A549 (cell line): ENCODE measurements at regions not wholly inside any gene's neighbourhood (a gene's known extent, or its start where the extent isn't known, plus 50 kb on each side); places are given as distances from the start of the nearest gene placed in this dataset.

Experiments
- EP300 ChIP-seq, 2 experiments: fragments of >200 bp; sonication (Bioruptor Twin); formaldehyde crosslinking; IDR thresholded peaks; 2 replicates in 1 of 2; 3 replicates in 1 of 2; pipeline ENCODE4 v1.6.1; 2016 to 2017
- FOSL2 ChIP-seq, 2 experiments: fragments of 450-650 bp in 1 of 2; fragments of >200 bp in 1 of 2; sonication (Bioruptor Twin) in 1 of 2; formaldehyde crosslinking; IDR thresholded peaks; 2 replicates each; pipeline versions ENCODE4 v1.5.0 to v1.6.1; 2016 to 2020; ENCODE audit warnings: mild to moderate bottlenecking in 1 of 2, moderate library complexity in 1 of 2
- POLR2A ChIP-seq: IDR thresholded peaks from 2 replicates; pipeline ENCODE4 v1.6.1; 2012; ENCODE audit warnings: mild to moderate bottlenecking, low read length
- TF ChIP-seq, protein P1 (sequence below): fragments of >200 bp; sonication (Bioruptor Twin); formaldehyde crosslinking; IDR thresholded peaks from 3 replicates; pipeline ENCODE4 v1.5.1; 2016

DNA sequence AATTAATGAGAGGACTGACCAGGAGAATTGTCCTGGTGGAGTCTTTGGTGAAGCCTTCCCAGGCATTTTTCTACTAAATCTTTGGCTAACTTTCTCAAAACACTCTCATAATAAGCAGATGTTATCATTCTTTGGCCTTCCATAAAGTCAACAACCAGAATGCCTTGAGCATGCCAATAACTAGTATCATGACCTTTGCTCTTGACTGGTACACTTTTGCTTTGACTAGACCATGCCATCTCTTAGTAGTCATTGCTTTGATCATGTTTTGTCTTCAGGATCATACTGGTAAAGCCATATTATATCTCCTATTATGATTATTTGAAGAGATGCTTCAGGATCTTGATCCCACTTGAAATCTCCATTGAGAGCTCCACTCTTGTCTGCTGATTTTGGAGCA, 506.9 kb downstream of the ELAVL2 start:
- no peak for TF ChIP-seq FOSL2 (IDR thresholded peaks at IDR 0.05)
- TF ChIP-seq FOSL2 (CRISPR knock-in tag; IDR thresholded peaks at IDR 0.05), result no peak
- no peak for TF ChIP-seq EP300 (IDR thresholded peaks at IDR 0.05)
- TF ChIP-seq, protein P1, sequence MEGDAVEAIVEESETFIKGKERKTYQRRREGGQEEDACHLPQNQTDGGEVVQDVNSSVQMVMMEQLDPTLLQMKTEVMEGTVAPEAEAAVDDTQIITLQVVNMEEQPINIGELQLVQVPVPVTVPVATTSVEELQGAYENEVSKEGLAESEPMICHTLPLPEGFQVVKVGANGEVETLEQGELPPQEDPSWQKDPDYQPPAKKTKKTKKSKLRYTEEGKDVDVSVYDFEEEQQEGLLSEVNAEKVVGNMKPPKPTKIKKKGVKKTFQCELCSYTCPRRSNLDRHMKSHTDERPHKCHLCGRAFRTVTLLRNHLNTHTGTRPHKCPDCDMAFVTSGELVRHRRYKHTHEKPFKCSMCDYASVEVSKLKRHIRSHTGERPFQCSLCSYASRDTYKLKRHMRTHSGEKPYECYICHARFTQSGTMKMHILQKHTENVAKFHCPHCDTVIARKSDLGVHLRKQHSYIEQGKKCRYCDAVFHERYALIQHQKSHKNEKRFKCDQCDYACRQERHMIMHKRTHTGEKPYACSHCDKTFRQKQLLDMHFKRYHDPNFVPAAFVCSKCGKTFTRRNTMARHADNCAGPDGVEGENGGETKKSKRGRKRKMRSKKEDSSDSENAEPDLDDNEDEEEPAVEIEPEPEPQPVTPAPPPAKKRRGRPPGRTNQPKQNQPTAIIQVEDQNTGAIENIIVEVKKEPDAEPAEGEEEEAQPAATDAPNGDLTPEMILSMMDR, result no peak
- TF ChIP-seq POLR2A, result no peak
